ENCODE measurements at regions not wholly inside any gene's neighbourhood (a gene's known extent, or its start where the extent isn't known, plus 50 kb on each side); places are given as distances from the start of the nearest gene placed in this dataset.

- no peak for TF ChIP-seq CTCF (conservative IDR thresholded peaks at IDR 0.05; ENCODE audit: low read length)
- DNase-seq (ENCODE audit: low read depth): no peak
Observed at GRCh38 chr6:43907789-43908472, 137.9 kb downstream of the VEGFA start.

GRCh38 chr6:43907312-43907711, 137.3 kb downstream of the VEGFA start:
- no peak for DNase-seq (ENCODE audit: low read depth)
- TF ChIP-seq CTCF (conservative IDR thresholded peaks at IDR 0.05; ENCODE audit: low read length): no peak

More at GRCh38 chr6:43907789-43908472, 137.9 kb downstream of the VEGFA start:
- H3K4me3 ChIP-seq (ENCODE audit: low read length): no peak overlapping the region

GRCh38 chr6:43904311-43905123, 134.5 kb downstream of the VEGFA start:
- no peak for DNase-seq (ENCODE audit: low read depth)
- no peak overlapping the region for H3K4me3 ChIP-seq (ENCODE audit: low read length)
- no peak for TF ChIP-seq CTCF (conservative IDR thresholded peaks at IDR 0.05; ENCODE audit: low read length)

More at GRCh38 chr6:43907312-43907711, 137.3 kb downstream of the VEGFA start:
- no peak overlapping the region for H3K4me3 ChIP-seq (ENCODE audit: low read length)

GRCh38 chr6:43903739-43904290, 133.8 kb downstream of the VEGFA start:
- TF ChIP-seq CTCF (conservative IDR thresholded peaks at IDR 0.05; ENCODE audit: low read length): no peak
- no peak overlapping the region for H3K4me3 ChIP-seq (ENCODE audit: low read length)
- no peak for DNase-seq (ENCODE audit: low read depth)

- no peak for TF ChIP-seq CTCF (conservative IDR thresholded peaks at IDR 0.05; ENCODE audit: low read length)
- no peak for DNase-seq (ENCODE audit: low read depth)
- no peak overlapping the region for H3K4me3 ChIP-seq (ENCODE audit: low read length)
Observed at GRCh38 chr6:43901733-43902230, 131.8 kb downstream of the VEGFA start.

GRCh38 chr6:43900916-43901732, 131.1 kb downstream of the VEGFA start:
- H3K4me3 ChIP-seq (ENCODE audit: low read length): no peak overlapping the region
- DNase-seq (ENCODE audit: low read depth): no peak
- TF ChIP-seq CTCF (conservative IDR thresholded peaks at IDR 0.05; ENCODE audit: low read length): no peak

Data from AG10803 (cell line).